ENCODE measurements at regions not wholly inside any gene's neighbourhood (a gene's known extent, or its start where the extent isn't known, plus 50 kb on each side); places are given as distances from the start of the nearest gene placed in this dataset.

DNA sequence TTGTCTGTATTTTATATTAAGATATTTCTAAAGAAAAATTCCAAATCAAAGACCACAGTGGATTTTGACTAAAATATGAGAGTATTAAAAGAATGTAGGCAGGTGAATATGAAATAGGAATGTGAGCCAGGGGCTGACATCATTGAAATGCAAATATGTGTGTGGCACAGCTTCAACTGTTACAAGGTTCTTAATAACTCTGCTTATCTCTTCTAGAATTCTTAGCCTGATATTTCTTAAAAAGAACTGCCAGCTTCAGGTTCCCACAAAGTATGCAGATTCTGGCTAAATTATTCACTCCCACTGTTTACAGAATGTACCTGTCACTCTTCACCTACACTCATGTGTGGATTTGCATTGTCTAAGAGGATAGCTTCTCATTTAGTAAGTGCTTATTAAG is 274.4 kb downstream of the DIRAS2 start:
- TF ChIP-seq, protein P1, sequence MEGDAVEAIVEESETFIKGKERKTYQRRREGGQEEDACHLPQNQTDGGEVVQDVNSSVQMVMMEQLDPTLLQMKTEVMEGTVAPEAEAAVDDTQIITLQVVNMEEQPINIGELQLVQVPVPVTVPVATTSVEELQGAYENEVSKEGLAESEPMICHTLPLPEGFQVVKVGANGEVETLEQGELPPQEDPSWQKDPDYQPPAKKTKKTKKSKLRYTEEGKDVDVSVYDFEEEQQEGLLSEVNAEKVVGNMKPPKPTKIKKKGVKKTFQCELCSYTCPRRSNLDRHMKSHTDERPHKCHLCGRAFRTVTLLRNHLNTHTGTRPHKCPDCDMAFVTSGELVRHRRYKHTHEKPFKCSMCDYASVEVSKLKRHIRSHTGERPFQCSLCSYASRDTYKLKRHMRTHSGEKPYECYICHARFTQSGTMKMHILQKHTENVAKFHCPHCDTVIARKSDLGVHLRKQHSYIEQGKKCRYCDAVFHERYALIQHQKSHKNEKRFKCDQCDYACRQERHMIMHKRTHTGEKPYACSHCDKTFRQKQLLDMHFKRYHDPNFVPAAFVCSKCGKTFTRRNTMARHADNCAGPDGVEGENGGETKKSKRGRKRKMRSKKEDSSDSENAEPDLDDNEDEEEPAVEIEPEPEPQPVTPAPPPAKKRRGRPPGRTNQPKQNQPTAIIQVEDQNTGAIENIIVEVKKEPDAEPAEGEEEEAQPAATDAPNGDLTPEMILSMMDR (IDR thresholded peaks at IDR 0.05; ENCODE audit: unreplicated experiment) = no peak

DNA sequence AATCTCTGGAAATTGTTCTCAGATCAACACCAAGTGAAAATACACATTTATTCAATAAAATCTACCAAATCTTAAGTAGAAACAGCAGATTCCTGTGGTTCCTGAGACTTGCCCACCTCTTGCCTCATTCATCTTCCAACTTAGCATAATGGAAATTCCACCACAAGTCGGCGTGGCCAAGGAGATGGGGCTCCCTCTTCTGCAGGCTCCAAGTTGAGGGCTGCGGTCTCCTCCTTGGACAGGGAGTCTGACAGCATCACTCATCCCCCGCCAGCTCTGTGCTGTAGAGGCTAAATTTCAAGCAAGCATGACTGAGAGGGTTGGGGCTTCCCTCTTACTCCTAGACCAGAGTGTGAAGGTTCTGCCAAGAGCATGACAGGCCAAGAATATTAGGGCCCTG is 273.7 kb downstream of the DIRAS2 start:
- DNase-seq (ENCODE audit: unreplicated experiment) = no peak
- H3K4me1 Mint-ChIP-seq (ENCODE audit: insufficient read depth, unreplicated experiment) = no peaks in the 10 kb centered on the region
- intact Hi-C loops (cut with micrococcal nuclease) = no loop called here
- POLR2A ChIA-PET = no interaction called here
- H3K4me3 Mint-ChIP-seq (ENCODE audit: unreplicated experiment) = no peak overlapping the region
- peaks cover 93% of the 10 kb centered on the region for H3K27me3 Mint-ChIP-seq (ENCODE audit: insufficient read depth, unreplicated experiment)
- no peaks in the 10 kb centered on the region for H3K36me3 Mint-ChIP-seq (ENCODE audit: insufficient read depth, unreplicated experiment)
- CTCF ChIA-PET = interaction anchor here (0.6 kb wide), 1 partner anchor 1293 kb away, joined by 3 read pairs; no protein-coding TSS in a partner anchor
- H3K9me3 Mint-ChIP-seq (ENCODE audit: unreplicated experiment) = no peaks in the 10 kb centered on the region
- TF ChIP-seq, protein P1 (IDR thresholded peaks at IDR 0.05; ENCODE audit: unreplicated experiment) = no peak
- no peak overlapping the region for H3K27ac Mint-ChIP-seq (ENCODE audit: low read depth, unreplicated experiment)
- BruUV-seq (replicated peaks) = no TSS peak

More for the DNA sequence above, 274.4 kb downstream of the DIRAS2 start:
- H3K9me3 Mint-ChIP-seq (ENCODE audit: unreplicated experiment) = no peaks in the 10 kb centered on the region
- no TSS peak for BruUV-seq (replicated peaks)
- H3K4me3 Mint-ChIP-seq (ENCODE audit: unreplicated experiment) = no peak overlapping the region
- H3K4me1 Mint-ChIP-seq (ENCODE audit: insufficient read depth, unreplicated experiment) = no peaks in the 10 kb centered on the region
- ChIA-PET CTCF (no interaction called here), POLR2A (no interaction called here)
- no peak overlapping the region for H3K27ac Mint-ChIP-seq (ENCODE audit: low read depth, unreplicated experiment)
- DNase-seq (ENCODE audit: unreplicated experiment) = no peak
- H3K27me3 Mint-ChIP-seq (ENCODE audit: insufficient read depth, unreplicated experiment) = peaks cover 93% of the 10 kb centered on the region
- intact Hi-C loops (cut with micrococcal nuclease) = no loop called here
- H3K36me3 Mint-ChIP-seq (ENCODE audit: insufficient read depth, unreplicated experiment) = no peaks in the 10 kb centered on the region

DNA sequence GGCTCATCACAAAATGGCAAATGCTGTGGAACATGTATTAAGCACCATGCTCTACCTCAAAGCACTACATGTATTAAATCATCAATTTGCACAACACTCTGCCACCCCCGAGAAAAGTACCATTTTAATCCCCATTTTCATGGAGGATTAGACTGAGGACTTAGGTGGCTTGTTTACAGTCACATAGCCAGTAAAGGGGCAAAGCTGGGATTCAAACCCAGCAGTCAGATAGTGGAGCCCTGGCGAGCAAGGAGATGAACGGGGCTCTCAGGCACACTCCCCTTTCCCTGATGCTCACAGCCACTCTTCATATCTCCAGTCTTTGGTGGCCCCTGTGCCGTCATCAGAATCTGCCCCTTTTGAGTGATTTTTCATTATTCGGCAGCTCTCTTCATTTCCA is 262.9 kb downstream of the DIRAS2 start:
- BruUV-seq (replicated peaks) = no TSS peak
- Mint-ChIP-seq H3K36me3 (ENCODE audit: insufficient read depth, unreplicated experiment) (no peaks in the 10 kb centered on the region), H3K27me3 (ENCODE audit: insufficient read depth, unreplicated experiment) (peaks cover 100% of the 10 kb centered on the region), H3K27ac (ENCODE audit: low read depth, unreplicated experiment) (no peak overlapping the region), H3K4me1 (ENCODE audit: insufficient read depth, unreplicated experiment) (no peaks in the 10 kb centered on the region), H3K4me3 (ENCODE audit: unreplicated experiment) (no peak overlapping the region), H3K9me3 (ENCODE audit: unreplicated experiment) (no peaks in the 10 kb centered on the region)
- no peak for DNase-seq (ENCODE audit: unreplicated experiment)
- POLR2A ChIA-PET = no interaction called here
- CTCF ChIA-PET = interaction anchor here (0.6 kb wide), 1 partner anchor 13 kb away, joined by 3 read pairs; no protein-coding TSS in a partner anchor
- intact Hi-C loops (cut with micrococcal nuclease) = no loop called here
- TF ChIP-seq, protein P1 (IDR thresholded peaks at IDR 0.05; ENCODE audit: unreplicated experiment) = no peak

DNA sequence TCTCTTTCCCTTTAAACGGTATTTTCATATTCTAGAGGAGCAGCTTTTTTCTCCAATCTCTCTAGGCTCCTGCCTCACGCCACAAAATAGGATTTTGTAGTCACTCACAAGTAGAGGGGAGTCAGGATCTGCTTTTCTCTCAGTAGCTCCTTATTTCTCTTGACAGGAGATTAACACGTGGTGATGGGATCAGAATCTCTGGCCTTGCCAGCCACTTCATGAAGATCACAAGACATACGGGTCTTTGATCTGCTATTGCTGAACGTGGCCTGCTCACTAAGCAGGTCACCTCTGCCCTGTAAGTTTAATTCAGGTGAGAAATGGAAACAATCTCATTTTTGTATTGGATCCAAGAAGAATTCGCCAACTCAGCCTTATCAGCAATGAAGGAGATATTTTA is 257.5 kb downstream of the DIRAS2 start:
- Mint-ChIP-seq H3K36me3 (ENCODE audit: insufficient read depth, unreplicated experiment) (no peaks in the 10 kb centered on the region), H3K27me3 (ENCODE audit: insufficient read depth, unreplicated experiment) (peaks cover 89% of the 10 kb centered on the region), H3K4me1 (ENCODE audit: insufficient read depth, unreplicated experiment) (no peaks in the 10 kb centered on the region), H3K4me3 (ENCODE audit: unreplicated experiment) (no peak overlapping the region), H3K27ac (ENCODE audit: low read depth, unreplicated experiment) (no peak overlapping the region), H3K9me3 (ENCODE audit: unreplicated experiment) (no peaks in the 10 kb centered on the region)
- intact Hi-C loops (cut with micrococcal nuclease) = no loop called here
- POLR2A ChIA-PET = no interaction called here
- no TSS peak for BruUV-seq (replicated peaks)
- no peak for DNase-seq (ENCODE audit: unreplicated experiment)
- CTCF ChIA-PET = no interaction called here
- TF ChIP-seq, protein P1 (IDR thresholded peaks at IDR 0.05; ENCODE audit: unreplicated experiment) = no peak

Measured in MCF 10A (cell line).